Erythroblast (primary cell): ENCODE measurements at regions not wholly inside any gene's neighbourhood (a gene's known extent, or its start where the extent isn't known, plus 50 kb on each side); places are given as distances from the start of the nearest gene placed in this dataset.

ENCODE experiments used
- GATA1 ChIP-seq: IDR thresholded peaks from 2 replicates; pipeline ENCODE4 v1.6.1; 2011; ENCODE audit warnings: low read depth, mild to moderate bottlenecking, control low read depth, low read length, moderate library complexity
- POLR2A ChIP-seq: IDR thresholded peaks from 2 replicates; pipeline ENCODE4 v1.6.1; 2011; ENCODE audit warnings: mild to moderate bottlenecking, low read length

DNA sequence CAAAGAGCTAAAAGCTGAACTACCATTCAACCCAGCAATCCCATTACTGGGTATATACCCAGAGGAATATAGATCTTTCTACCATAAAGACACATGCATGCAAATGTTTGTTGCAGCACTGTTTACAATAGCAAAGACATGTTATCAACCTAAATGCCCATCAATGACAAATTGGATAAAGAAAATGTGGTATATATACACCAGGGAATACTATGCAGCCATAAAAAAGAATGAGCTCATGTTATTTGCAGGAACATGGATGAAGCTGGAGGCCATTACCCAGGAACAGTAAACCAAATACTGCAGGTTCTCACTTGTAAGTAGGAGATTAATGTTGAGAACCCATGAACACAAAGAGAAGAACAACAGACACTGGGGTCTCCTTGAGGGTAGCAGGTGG, 1295.1 kb downstream of the TYW1 start:
- TF ChIP-seq POLR2A: no peak
- TF ChIP-seq GATA1: no peak
